GM12891 (cell line): ENCODE measurements at regions not wholly inside any gene's neighbourhood (a gene's known extent, or its start where the extent isn't known, plus 50 kb on each side); places are given as distances from the start of the nearest gene placed in this dataset.
"Not testable (repeated sequence)": the region's sequence is repeated elsewhere in the genome, so short reads cannot be mapped to it uniquely, and the experiment has no call there.

ENCODE experiments used
- POLR2A ChIP-seq: IDR thresholded peaks from 2 replicates; pipeline ENCODE4 v1.6.1; 2011; ENCODE audit warnings: low read depth, low read length, control low read depth
- POLR2AphosphoS5 ChIP-seq: IDR thresholded peaks from 2 replicates; pipeline ENCODE4 v1.6.1; 2011; ENCODE audit warnings: low read depth, low read length, control low read depth
- TAF1 ChIP-seq: IDR thresholded peaks from 2 replicates; pipeline ENCODE4 v1.6.1; 2011; ENCODE audit warnings: low read depth, low read length, control low read depth

DNA sequence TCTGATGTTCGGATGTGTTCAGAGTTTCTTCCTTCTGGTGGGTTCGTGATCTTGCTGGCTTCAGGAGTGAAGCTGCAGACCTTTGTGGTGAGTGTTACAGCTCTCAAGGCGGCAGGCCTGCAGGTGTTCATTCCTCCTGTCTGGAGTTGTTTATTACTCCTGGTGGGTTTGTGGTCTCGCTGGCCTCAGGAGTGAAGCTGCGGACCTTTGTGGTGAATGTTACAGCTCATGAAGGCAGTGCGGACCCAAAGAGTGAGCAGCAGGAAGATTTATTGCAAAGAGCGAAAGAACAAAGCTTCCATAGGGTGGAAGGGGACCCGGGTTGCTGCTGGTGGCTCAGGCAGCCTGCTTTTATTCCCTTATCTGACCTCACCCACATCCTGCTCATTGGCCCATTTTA lies 1226.8 kb upstream of the EPHA6 start:
- not testable (repeated sequence) for TF ChIP-seq POLR2A, TAF1, POLR2AphosphoS5
